ENCODE measurements at regions not wholly inside any gene's neighbourhood (a gene's known extent, or its start where the extent isn't known, plus 50 kb on each side); places are given as distances from the start of the nearest gene placed in this dataset.

DNA sequence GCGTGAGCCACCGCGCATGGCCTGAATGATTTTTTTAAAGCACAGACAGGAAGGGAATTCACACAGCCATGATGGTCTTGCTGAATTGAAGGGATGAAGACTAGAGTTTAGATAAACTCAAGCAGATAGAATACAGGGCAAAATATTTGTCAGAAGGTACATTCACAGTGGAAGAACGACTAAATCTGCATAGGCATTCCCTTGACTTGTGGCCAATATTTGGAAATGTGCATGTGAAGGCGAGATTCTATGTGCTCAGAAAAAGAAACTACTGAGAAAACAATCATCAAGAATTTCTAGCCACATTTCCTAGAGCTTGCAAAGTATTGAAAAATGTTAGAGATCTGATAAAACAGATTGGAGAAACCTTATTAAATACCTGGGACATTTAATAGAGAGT is 1166.2 kb downstream of the DNAJB9 start:
- H3K9ac ChIP-seq (ENCODE audit: low read depth in 1 of 2, low read length in 2 of 2), result no peak overlapping the region
- H3K4me3 ChIP-seq (ENCODE audit: low read depth in 1 of 3, low read length in 3 of 3), result no peak overlapping the region
- no peak for DNase-seq (ENCODE audit: low spot score)
- no peaks in the 10 kb centered on the region for H3K9me3 ChIP-seq (ENCODE audit: control insufficient read depth in 4 of 4, low read length in 3 of 4)
- TF ChIP-seq HNF4A (conservative IDR thresholded peaks at IDR 0.05) (no peak), GABPA (IDR thresholded peaks at IDR 0.05 in 1 of 2, conservative IDR thresholded peaks at IDR 0.05 in 1 of 2) (no peak), SP1 (IDR thresholded peaks at IDR 0.05) (no peak), EGR1 (IDR thresholded peaks at IDR 0.05; ENCODE audit: low read depth in 2 of 2) (no peak), FOXA2 (IDR thresholded peaks at IDR 0.05) (no peak), TAF1 (conservative IDR thresholded peaks at IDR 0.05) (no peak), RAD21 (IDR thresholded peaks at IDR 0.05) (no peak), NR2F2 (IDR thresholded peaks at IDR 0.05) (no peak), YY1 (IDR thresholded peaks at IDR 0.05) (no peak), FOXA1 (IDR thresholded peaks at IDR 0.05) (no peak), JUND (IDR thresholded peaks at IDR 0.05) (no peak)
- TF ChIP-seq, protein P1, sequence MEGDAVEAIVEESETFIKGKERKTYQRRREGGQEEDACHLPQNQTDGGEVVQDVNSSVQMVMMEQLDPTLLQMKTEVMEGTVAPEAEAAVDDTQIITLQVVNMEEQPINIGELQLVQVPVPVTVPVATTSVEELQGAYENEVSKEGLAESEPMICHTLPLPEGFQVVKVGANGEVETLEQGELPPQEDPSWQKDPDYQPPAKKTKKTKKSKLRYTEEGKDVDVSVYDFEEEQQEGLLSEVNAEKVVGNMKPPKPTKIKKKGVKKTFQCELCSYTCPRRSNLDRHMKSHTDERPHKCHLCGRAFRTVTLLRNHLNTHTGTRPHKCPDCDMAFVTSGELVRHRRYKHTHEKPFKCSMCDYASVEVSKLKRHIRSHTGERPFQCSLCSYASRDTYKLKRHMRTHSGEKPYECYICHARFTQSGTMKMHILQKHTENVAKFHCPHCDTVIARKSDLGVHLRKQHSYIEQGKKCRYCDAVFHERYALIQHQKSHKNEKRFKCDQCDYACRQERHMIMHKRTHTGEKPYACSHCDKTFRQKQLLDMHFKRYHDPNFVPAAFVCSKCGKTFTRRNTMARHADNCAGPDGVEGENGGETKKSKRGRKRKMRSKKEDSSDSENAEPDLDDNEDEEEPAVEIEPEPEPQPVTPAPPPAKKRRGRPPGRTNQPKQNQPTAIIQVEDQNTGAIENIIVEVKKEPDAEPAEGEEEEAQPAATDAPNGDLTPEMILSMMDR (IDR thresholded peaks at IDR 0.05; ENCODE audit: low read depth, low read length, missing input control), result no peak
- TF ChIP-seq, protein P2, sequence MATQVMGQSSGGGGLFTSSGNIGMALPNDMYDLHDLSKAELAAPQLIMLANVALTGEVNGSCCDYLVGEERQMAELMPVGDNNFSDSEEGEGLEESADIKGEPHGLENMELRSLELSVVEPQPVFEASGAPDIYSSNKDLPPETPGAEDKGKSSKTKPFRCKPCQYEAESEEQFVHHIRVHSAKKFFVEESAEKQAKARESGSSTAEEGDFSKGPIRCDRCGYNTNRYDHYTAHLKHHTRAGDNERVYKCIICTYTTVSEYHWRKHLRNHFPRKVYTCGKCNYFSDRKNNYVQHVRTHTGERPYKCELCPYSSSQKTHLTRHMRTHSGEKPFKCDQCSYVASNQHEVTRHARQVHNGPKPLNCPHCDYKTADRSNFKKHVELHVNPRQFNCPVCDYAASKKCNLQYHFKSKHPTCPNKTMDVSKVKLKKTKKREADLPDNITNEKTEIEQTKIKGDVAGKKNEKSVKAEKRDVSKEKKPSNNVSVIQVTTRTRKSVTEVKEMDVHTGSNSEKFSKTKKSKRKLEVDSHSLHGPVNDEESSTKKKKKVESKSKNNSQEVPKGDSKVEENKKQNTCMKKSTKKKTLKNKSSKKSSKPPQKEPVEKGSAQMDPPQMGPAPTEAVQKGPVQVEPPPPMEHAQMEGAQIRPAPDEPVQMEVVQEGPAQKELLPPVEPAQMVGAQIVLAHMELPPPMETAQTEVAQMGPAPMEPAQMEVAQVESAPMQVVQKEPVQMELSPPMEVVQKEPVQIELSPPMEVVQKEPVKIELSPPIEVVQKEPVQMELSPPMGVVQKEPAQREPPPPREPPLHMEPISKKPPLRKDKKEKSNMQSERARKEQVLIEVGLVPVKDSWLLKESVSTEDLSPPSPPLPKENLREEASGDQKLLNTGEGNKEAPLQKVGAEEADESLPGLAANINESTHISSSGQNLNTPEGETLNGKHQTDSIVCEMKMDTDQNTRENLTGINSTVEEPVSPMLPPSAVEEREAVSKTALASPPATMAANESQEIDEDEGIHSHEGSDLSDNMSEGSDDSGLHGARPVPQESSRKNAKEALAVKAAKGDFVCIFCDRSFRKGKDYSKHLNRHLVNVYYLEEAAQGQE (IDR thresholded peaks at IDR 0.05), result no peak
- TF ChIP-seq, protein P3, sequence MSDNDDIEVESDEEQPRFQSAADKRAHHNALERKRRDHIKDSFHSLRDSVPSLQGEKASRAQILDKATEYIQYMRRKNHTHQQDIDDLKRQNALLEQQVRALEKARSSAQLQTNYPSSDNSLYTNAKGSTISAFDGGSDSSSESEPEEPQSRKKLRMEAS (IDR thresholded peaks at IDR 0.05), result no peak
- TF ChIP-seq, protein P4, sequence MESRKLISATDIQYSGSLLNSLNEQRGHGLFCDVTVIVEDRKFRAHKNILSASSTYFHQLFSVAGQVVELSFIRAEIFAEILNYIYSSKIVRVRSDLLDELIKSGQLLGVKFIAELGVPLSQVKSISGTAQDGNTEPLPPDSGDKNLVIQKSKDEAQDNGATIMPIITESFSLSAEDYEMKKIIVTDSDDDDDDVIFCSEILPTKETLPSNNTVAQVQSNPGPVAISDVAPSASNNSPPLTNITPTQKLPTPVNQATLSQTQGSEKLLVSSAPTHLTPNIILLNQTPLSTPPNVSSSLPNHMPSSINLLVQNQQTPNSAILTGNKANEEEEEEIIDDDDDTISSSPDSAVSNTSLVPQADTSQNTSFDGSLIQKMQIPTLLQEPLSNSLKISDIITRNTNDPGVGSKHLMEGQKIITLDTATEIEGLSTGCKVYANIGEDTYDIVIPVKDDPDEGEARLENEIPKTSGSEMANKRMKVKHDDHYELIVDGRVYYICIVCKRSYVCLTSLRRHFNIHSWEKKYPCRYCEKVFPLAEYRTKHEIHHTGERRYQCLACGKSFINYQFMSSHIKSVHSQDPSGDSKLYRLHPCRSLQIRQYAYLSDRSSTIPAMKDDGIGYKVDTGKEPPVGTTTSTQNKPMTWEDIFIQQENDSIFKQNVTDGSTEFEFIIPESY (IDR thresholded peaks at IDR 0.05), result no peak
- TF ChIP-seq, protein P5, sequence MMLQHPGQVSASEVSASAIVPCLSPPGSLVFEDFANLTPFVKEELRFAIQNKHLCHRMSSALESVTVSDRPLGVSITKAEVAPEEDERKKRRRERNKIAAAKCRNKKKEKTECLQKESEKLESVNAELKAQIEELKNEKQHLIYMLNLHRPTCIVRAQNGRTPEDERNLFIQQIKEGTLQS (IDR thresholded peaks at IDR 0.05), result no peak
- no peaks in the 10 kb centered on the region for H3K27me3 ChIP-seq (ENCODE audit: control insufficient read depth in 4 of 4, insufficient read depth in 4 of 4, low read length in 3 of 4)
- no peaks in the 10 kb centered on the region for H3K36me3 ChIP-seq (ENCODE audit: control insufficient read depth in 4 of 4, insufficient read depth in 3 of 4, low read depth in 1 of 4, low read length in 3 of 4)
- H3K27ac ChIP-seq (ENCODE audit: low read depth in 1 of 2, low read length in 2 of 2), result no peak overlapping the region
- 81% methylated on average over 5 of the region's 5 CpGs for WGBS
- H3K4me1 ChIP-seq (ENCODE audit: control insufficient read depth in 4 of 4, insufficient read depth in 4 of 4, low read length in 3 of 4), result no peaks in the 10 kb centered on the region

Data from liver (tissue), 8 donors.